ENCODE measurements at regions not wholly inside any gene's neighbourhood (a gene's known extent, or its start where the extent isn't known, plus 50 kb on each side); places are given as distances from the start of the nearest gene placed in this dataset.

DNA sequence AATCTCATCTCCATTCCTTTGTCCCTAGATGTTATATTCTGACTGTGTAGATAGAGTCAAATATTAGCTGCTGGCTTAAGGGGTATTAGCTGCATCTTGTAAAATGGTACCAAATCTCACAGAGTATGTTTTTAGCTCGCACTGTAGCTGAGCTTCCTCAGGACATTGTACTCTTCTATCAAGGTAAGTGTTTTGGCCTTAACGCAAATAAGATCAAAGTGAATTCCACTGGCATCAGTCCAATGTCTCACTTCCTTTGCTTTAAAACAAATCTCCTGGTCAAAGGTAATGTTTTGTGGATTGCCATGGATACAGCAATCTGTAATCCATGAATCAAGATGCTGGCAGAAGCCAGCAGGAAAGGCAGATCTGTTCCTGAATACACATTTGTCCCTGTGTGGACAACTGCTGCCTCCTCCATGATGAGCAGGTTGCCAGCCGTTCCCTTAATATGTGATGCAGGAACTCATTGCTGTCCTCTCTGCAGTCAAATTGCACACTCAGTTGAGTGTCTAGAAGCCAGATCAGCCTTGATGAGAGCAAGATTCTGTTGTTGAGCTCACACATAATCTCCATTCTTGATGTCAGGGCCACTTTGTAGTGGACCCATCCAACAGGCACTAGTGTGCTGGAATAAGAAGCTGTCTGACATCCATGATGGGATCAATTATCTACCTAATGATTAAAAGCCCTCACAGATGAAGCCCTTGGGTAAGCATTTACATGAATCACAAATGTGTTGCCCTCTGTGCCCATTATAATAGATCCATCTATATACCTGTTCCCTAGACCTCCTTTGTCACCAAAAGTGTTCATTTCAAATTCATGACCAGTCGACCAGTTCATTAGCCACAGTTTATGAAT lies 96.6 kb upstream of the AGTR1 start:
- TF ChIP-seq POLR2AphosphoS5 (IDR thresholded peaks at IDR 0.05; ENCODE audit: insufficient read depth in 1 of 2, low read depth in 1 of 2) (no peak), POLR2A (IDR thresholded peaks at IDR 0.05) (no peak)
